HG02840 (cell line): ENCODE measurements at regions not wholly inside any gene's neighbourhood (a gene's known extent, or its start where the extent isn't known, plus 50 kb on each side); places are given as distances from the start of the nearest gene placed in this dataset.
A peak's percentile ranks its signal among the peaks of the same experiment; 100 is the strongest.

Experiments used
- ATAC-seq: cut with Tn5 transposase; IDR thresholded peaks from one replicate; pipeline ENCODE4 v1.9.1; 2021; ENCODE audit warnings: mild to moderate bottlenecking, moderate library complexity, moderate number of reproducible peaks; ENCODE audit not compliant: unreplicated experiment, low FRiP score

- ATAC-seq = no peak
These were observed 56.0 kb upstream of the TAB2 start for GRCh38 chr6:149261364-149262040.

- ATAC-seq = no peak
These were observed 54.2 kb upstream of the TAB2 start for GRCh38 chr6:149263321-149263720.

- ATAC-seq = no peak
These were observed 52.9 kb upstream of the TAB2 start for GRCh38 chr6:149264629-149265028.

GRCh38 chr6:149265945-149266344 lies 51.6 kb upstream of the TAB2 start:
- no peak for ATAC-seq

GRCh38 chr6:149266659-149267058 lies 50.9 kb upstream of the TAB2 start:
- ATAC-seq = peak; percentile 69

GRCh38 chr6:149267072-149267471 lies 50.4 kb upstream of the TAB2 start:
- peak; percentile 7 for ATAC-seq

GRCh38 chr6:149267513-149268043 lies 49.9 kb upstream of the TAB2 start:
- no peak for ATAC-seq
